ENCODE measurements at regions not wholly inside any gene's neighbourhood (a gene's known extent, or its start where the extent isn't known, plus 50 kb on each side); places are given as distances from the start of the nearest gene placed in this dataset.

DNA sequence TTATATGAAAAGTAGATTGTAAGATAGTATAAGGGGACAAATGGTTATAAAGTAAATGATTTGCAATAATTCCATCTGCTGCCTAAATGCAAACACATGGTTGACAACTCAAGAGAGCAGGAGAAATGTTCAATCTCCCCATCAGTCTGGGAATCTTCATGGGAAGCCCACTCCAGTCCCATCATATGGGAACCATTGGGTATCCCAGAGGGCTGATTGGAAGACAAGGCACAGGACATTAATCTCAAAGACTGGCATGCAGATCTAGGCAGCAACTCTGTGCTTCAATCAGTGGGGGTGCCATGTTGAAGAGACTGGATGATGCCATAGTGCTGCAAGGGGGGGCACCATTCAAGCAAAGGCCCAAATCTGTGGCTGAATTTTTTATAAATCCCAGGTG lies 193.1 kb upstream of the PDE4D start:
- Histone ChIP-seq H3K4me2 (no peak overlapping the region), H3K79me2 (no peaks in the 10 kb centered on the region), H3K27me3 (no peaks in the 10 kb centered on the region), H3K9me2 (replicated peaks; ENCODE audit: insufficient read depth) (no peaks in the 10 kb centered on the region), H3K36me3 (replicated peaks; ENCODE audit: insufficient read depth, low read depth) (no peaks in the 10 kb centered on the region), H3K4me3 (no peak overlapping the region), H2AFZ (no peak overlapping the region), H4K20me1 (ENCODE audit: insufficient read depth, poor library complexity, severe bottlenecking) (no peaks in the 10 kb centered on the region), H3K4me1 (ENCODE audit: insufficient read depth) (no peaks in the 10 kb centered on the region), H3K9me3 (ENCODE audit: low read depth) (no peaks in the 10 kb centered on the region), H3K27ac (no peak overlapping the region)
- TF ChIP-seq EZH2 (IDR thresholded peaks at IDR 0.05; ENCODE audit: borderline replicate concordance) (no peak), EZH2phosphoT487 (IDR thresholded peaks at IDR 0.05; ENCODE audit: low read depth, severe bottlenecking, unreplicated experiment) (no peak)
- TF ChIP-seq, protein P1, sequence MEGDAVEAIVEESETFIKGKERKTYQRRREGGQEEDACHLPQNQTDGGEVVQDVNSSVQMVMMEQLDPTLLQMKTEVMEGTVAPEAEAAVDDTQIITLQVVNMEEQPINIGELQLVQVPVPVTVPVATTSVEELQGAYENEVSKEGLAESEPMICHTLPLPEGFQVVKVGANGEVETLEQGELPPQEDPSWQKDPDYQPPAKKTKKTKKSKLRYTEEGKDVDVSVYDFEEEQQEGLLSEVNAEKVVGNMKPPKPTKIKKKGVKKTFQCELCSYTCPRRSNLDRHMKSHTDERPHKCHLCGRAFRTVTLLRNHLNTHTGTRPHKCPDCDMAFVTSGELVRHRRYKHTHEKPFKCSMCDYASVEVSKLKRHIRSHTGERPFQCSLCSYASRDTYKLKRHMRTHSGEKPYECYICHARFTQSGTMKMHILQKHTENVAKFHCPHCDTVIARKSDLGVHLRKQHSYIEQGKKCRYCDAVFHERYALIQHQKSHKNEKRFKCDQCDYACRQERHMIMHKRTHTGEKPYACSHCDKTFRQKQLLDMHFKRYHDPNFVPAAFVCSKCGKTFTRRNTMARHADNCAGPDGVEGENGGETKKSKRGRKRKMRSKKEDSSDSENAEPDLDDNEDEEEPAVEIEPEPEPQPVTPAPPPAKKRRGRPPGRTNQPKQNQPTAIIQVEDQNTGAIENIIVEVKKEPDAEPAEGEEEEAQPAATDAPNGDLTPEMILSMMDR (IDR thresholded peaks at IDR 0.05; ENCODE audit: poor library complexity), result no peak
- no peak for DNase-seq (ENCODE audit: low spot score)

DNA sequence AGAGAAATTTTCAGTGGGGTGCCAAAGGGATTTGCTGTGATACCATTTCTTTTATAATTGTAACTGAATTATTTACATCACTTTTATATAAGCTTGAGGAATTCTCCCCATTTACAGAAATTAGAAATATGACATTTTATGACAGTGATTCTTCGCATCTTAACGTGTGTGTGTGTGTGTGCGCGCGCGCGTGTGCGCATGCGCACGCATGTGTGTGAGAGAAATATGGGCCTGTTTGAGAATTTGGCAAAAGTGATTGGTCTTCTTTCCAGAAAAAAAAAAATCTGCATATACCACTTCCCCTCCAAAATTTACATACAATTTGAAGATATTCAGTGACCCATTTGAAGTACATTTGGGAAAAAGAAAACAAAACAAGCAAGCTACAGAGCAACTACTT lies 190.7 kb upstream of the PDE4D start:
- no peak for TF ChIP-seq EZH2phosphoT487 (IDR thresholded peaks at IDR 0.05; ENCODE audit: low read depth, severe bottlenecking, unreplicated experiment)
- TF ChIP-seq, protein P1 (IDR thresholded peaks at IDR 0.05; ENCODE audit: poor library complexity), result no peak
- no peak for TF ChIP-seq EZH2 (IDR thresholded peaks at IDR 0.05; ENCODE audit: borderline replicate concordance)
- H3K27ac ChIP-seq, result no peak overlapping the region
- H2AFZ ChIP-seq, result no peak overlapping the region
- H3K9me2 ChIP-seq (replicated peaks; ENCODE audit: insufficient read depth), result no peaks in the 10 kb centered on the region
- no peak for DNase-seq (ENCODE audit: low spot score)
- no peaks in the 10 kb centered on the region for H3K36me3 ChIP-seq (replicated peaks; ENCODE audit: insufficient read depth, low read depth)
- no peaks in the 10 kb centered on the region for H3K79me2 ChIP-seq
- no peak overlapping the region for H3K4me2 ChIP-seq
- H3K27me3 ChIP-seq, result no peaks in the 10 kb centered on the region
- WGBS (ENCODE audit: low lambda C conversion rate, missing lambda C conversion rate), result 98% methylated on average over 10 of the region's 10 CpGs
- H3K4me3 ChIP-seq, result no peak overlapping the region
- H3K9me3 ChIP-seq (ENCODE audit: low read depth), result no peaks in the 10 kb centered on the region
- H3K4me1 ChIP-seq (ENCODE audit: insufficient read depth), result no peaks in the 10 kb centered on the region
- H4K20me1 ChIP-seq (ENCODE audit: insufficient read depth, poor library complexity, severe bottlenecking), result no peaks in the 10 kb centered on the region

DNA sequence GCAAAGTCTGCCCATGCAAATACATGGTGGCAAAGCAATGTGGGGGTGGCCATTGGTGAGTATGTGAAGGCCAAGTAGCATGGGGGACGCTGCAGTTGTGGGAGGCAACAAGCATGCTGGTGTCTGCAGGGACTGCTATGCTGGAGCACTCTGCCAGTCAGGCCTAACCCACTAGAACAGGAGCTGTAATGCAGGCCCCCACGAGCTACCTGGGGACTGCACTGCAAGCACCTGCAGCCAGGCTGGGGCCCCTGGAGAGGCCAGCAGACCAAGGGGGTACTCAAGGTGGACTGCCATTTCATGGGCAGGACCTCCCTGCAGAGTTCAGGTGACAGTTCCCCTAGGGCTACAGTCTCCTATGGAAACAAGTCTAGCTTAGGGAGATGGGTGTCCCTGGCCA lies 183.8 kb upstream of the PDE4D start:
- Histone ChIP-seq H3K27me3 (no peaks in the 10 kb centered on the region), H3K36me3 (replicated peaks; ENCODE audit: insufficient read depth, low read depth) (no peaks in the 10 kb centered on the region), H2AFZ (no peak overlapping the region), H3K4me3 (no peak overlapping the region), H3K4me2 (no peak overlapping the region), H3K79me2 (no peaks in the 10 kb centered on the region), H3K4me1 (ENCODE audit: insufficient read depth) (no peaks in the 10 kb centered on the region), H3K27ac (no peak overlapping the region), H3K9me3 (ENCODE audit: low read depth) (no peaks in the 10 kb centered on the region), H4K20me1 (ENCODE audit: insufficient read depth, poor library complexity, severe bottlenecking) (no peaks in the 10 kb centered on the region), H3K9me2 (replicated peaks; ENCODE audit: insufficient read depth) (no peaks in the 10 kb centered on the region)
- TF ChIP-seq, protein P1 (IDR thresholded peaks at IDR 0.05; ENCODE audit: poor library complexity), result no peak
- no peak for TF ChIP-seq EZH2 (IDR thresholded peaks at IDR 0.05; ENCODE audit: borderline replicate concordance)
- no peak for TF ChIP-seq EZH2phosphoT487 (IDR thresholded peaks at IDR 0.05; ENCODE audit: low read depth, severe bottlenecking, unreplicated experiment)
- no peak for DNase-seq (ENCODE audit: low spot score)
- WGBS (ENCODE audit: low lambda C conversion rate, missing lambda C conversion rate), result 78% methylated on average over 2 of the region's 2 CpGs

- Histone ChIP-seq H3K79me2 (no peaks in the 10 kb centered on the region), H3K9me2 (replicated peaks; ENCODE audit: insufficient read depth) (no peaks in the 10 kb centered on the region), H3K27ac (no peak overlapping the region), H3K9me3 (ENCODE audit: low read depth) (no peaks in the 10 kb centered on the region), H3K36me3 (replicated peaks; ENCODE audit: insufficient read depth, low read depth) (no peaks in the 10 kb centered on the region), H4K20me1 (ENCODE audit: insufficient read depth, poor library complexity, severe bottlenecking) (no peaks in the 10 kb centered on the region), H3K4me1 (ENCODE audit: insufficient read depth) (no peaks in the 10 kb centered on the region), H3K27me3 (no peaks in the 10 kb centered on the region), H3K4me2 (no peak overlapping the region), H3K4me3 (no peak overlapping the region), H2AFZ (no peak overlapping the region)
- 86% methylated on average over 3 of the region's 3 CpGs for WGBS (ENCODE audit: low lambda C conversion rate, missing lambda C conversion rate)
- TF ChIP-seq EZH2 (IDR thresholded peaks at IDR 0.05; ENCODE audit: borderline replicate concordance), result no peak
- TF ChIP-seq, protein P1 (IDR thresholded peaks at IDR 0.05; ENCODE audit: poor library complexity), result no peak
- TF ChIP-seq EZH2phosphoT487 (IDR thresholded peaks at IDR 0.05; ENCODE audit: low read depth, severe bottlenecking, unreplicated experiment), result no peak
- no peak for DNase-seq (ENCODE audit: low spot score)
Observed at GRCh38 chr5:60076746-60077145, 183.2 kb upstream of the PDE4D start.
